ENCODE measurements at regions not wholly inside any gene's neighbourhood (a gene's known extent, or its start where the extent isn't known, plus 50 kb on each side); places are given as distances from the start of the nearest gene placed in this dataset.

- no peak overlapping the region for H3K4me2 ChIP-seq (ENCODE audit: insufficient read depth, low read length)
- POLR2A ChIA-PET: no interaction called here
- dilution Hi-C loops (cut with MboI; ENCODE audit: extremely low pct_ligation_motif_present, low sequenced_read_pairs): no loop called here
- TF ChIP-seq, protein P1, sequence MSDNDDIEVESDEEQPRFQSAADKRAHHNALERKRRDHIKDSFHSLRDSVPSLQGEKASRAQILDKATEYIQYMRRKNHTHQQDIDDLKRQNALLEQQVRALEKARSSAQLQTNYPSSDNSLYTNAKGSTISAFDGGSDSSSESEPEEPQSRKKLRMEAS (IDR thresholded peaks at IDR 0.05; ENCODE audit: insufficient read depth, insufficient read length): no peak
- TF ChIP-seq JUN (IDR thresholded peaks at IDR 0.05; ENCODE audit: borderline replicate concordance, insufficient read depth, insufficient read length, low read depth) (no peak), EZH2 (IDR thresholded peaks at IDR 0.05; ENCODE audit: borderline replicate concordance, low read depth, low read length, severe bottlenecking) (no peak), GATA2 (IDR thresholded peaks at IDR 0.05; ENCODE audit: insufficient read depth, insufficient read length, low read depth, low read length) (no peak)
- TF ChIP-seq, protein P2, sequence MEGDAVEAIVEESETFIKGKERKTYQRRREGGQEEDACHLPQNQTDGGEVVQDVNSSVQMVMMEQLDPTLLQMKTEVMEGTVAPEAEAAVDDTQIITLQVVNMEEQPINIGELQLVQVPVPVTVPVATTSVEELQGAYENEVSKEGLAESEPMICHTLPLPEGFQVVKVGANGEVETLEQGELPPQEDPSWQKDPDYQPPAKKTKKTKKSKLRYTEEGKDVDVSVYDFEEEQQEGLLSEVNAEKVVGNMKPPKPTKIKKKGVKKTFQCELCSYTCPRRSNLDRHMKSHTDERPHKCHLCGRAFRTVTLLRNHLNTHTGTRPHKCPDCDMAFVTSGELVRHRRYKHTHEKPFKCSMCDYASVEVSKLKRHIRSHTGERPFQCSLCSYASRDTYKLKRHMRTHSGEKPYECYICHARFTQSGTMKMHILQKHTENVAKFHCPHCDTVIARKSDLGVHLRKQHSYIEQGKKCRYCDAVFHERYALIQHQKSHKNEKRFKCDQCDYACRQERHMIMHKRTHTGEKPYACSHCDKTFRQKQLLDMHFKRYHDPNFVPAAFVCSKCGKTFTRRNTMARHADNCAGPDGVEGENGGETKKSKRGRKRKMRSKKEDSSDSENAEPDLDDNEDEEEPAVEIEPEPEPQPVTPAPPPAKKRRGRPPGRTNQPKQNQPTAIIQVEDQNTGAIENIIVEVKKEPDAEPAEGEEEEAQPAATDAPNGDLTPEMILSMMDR (IDR thresholded peaks at IDR 0.05; ENCODE audit: extremely low read depth in 1 of 2, insufficient read depth in 1 of 2, low read depth in 1 of 2, low read length in 2 of 2): no peak
- H3K9ac ChIP-seq (replicated peaks; ENCODE audit: extremely low read depth, insufficient read depth, low read length): no peak overlapping the region
- no TSS peak for BruUV-seq (replicated peaks)
- no peaks in the 10 kb centered on the region for H3K9me1 ChIP-seq (replicated peaks; ENCODE audit: control insufficient read depth, extremely low read depth, insufficient read depth, low read length)
- no peak overlapping the region for H3K4me3 ChIP-seq (replicated peaks in 1 of 3; ENCODE audit: insufficient read depth in 1 of 3, low read depth in 1 of 3, low read length in 3 of 3)
- DNase-seq (ENCODE audit: low read depth, low spot score) (no peak), FAIRE-seq (no peak)
- H3K27ac ChIP-seq (ENCODE audit: insufficient read depth, low read depth, low read length): no peak overlapping the region
- H3K4me1 ChIP-seq (ENCODE audit: control insufficient read depth, extremely low read depth, insufficient read depth, low read length): no peaks in the 10 kb centered on the region
- CTCF ChIA-PET: no interaction called here
- no peaks in the 10 kb centered on the region for H3K79me2 ChIP-seq (ENCODE audit: control insufficient read depth, insufficient read depth, low read length)
- H3K9me3 ChIP-seq (replicated peaks; ENCODE audit: control insufficient read depth, insufficient read depth, low read length): no peaks in the 10 kb centered on the region
- no peaks in the 10 kb centered on the region for H4K20me1 ChIP-seq (replicated peaks; ENCODE audit: control insufficient read depth, extremely low read depth, insufficient read depth, low read length)
- no peaks in the 10 kb centered on the region for H3K27me3 ChIP-seq (ENCODE audit: control insufficient read depth in 2 of 2, insufficient read depth in 2 of 2, low read length in 2 of 2)
- intact Hi-C loops (cut with micrococcal nuclease): no loop called here
- no peaks in the 10 kb centered on the region for H3K36me3 ChIP-seq (ENCODE audit: control insufficient read depth in 2 of 2, extremely low read depth in 1 of 2, insufficient read depth in 2 of 2, low read length in 2 of 2)
- no peak overlapping the region for H2AFZ ChIP-seq (ENCODE audit: low read depth, low read length)
These were observed 96.5 kb upstream of the PALM2AKAP2 start for GRCh38 chr9:109683521-109683920.

GRCh38 chr9:109689701-109690100 is 90.3 kb upstream of the PALM2AKAP2 start:
- dilution Hi-C loops (cut with MboI; ENCODE audit: extremely low pct_ligation_motif_present, low sequenced_read_pairs): no loop called here

More at GRCh38 chr9:109689701-109690100, 90.3 kb upstream of the PALM2AKAP2 start:
- Histone ChIP-seq H3K4me3 (replicated peaks in 1 of 3; ENCODE audit: insufficient read depth in 1 of 3, low read depth in 1 of 3, low read length in 3 of 3) (no peak overlapping the region), H3K4me2 (ENCODE audit: insufficient read depth, low read length) (no peak overlapping the region), H3K27ac (ENCODE audit: insufficient read depth, low read depth, low read length) (no peak overlapping the region), H3K36me3 (ENCODE audit: control insufficient read depth in 2 of 2, extremely low read depth in 1 of 2, insufficient read depth in 2 of 2, low read length in 2 of 2) (no peaks in the 10 kb centered on the region), H3K9me1 (replicated peaks; ENCODE audit: control insufficient read depth, extremely low read depth, insufficient read depth, low read length) (no peaks in the 10 kb centered on the region), H3K79me2 (ENCODE audit: control insufficient read depth, insufficient read depth, low read length) (no peaks in the 10 kb centered on the region), H3K9me3 (replicated peaks; ENCODE audit: control insufficient read depth, insufficient read depth, low read length) (no peaks in the 10 kb centered on the region), H3K27me3 (ENCODE audit: control insufficient read depth in 2 of 2, insufficient read depth in 2 of 2, low read length in 2 of 2) (no peaks in the 10 kb centered on the region), H3K9ac (replicated peaks; ENCODE audit: extremely low read depth, insufficient read depth, low read length) (no peak overlapping the region), H2AFZ (ENCODE audit: low read depth, low read length) (no peak overlapping the region), H3K4me1 (ENCODE audit: control insufficient read depth, extremely low read depth, insufficient read depth, low read length) (no peaks in the 10 kb centered on the region), H4K20me1 (replicated peaks; ENCODE audit: control insufficient read depth, extremely low read depth, insufficient read depth, low read length) (no peaks in the 10 kb centered on the region)
- FAIRE-seq (no peak), DNase-seq (ENCODE audit: low read depth, low spot score) (no peak)
- no TSS peak for BruUV-seq (replicated peaks)
- TF ChIP-seq, protein P1 (IDR thresholded peaks at IDR 0.05; ENCODE audit: insufficient read depth, insufficient read length): no peak
- TF ChIP-seq EZH2 (IDR thresholded peaks at IDR 0.05; ENCODE audit: borderline replicate concordance, low read depth, low read length, severe bottlenecking): no peak
- TF ChIP-seq POLR2A (IDR thresholded peaks at IDR 0.05; ENCODE audit: low read depth, low read length): no peak
- no peak for TF ChIP-seq FOS (IDR thresholded peaks at IDR 0.05; ENCODE audit: borderline replicate concordance, insufficient read depth, low read length)
- no peak for TF ChIP-seq MYC (IDR thresholded peaks at IDR 0.05; ENCODE audit: low read depth, low read length)
- no peak for TF ChIP-seq JUN (IDR thresholded peaks at IDR 0.05; ENCODE audit: borderline replicate concordance, insufficient read depth, insufficient read length, low read depth)
- TF ChIP-seq GATA2 (IDR thresholded peaks at IDR 0.05; ENCODE audit: insufficient read depth, insufficient read length, low read depth, low read length): no peak
- TF ChIP-seq, protein P2 (IDR thresholded peaks at IDR 0.05; ENCODE audit: extremely low read depth in 1 of 2, insufficient read depth in 1 of 2, low read depth in 1 of 2, low read length in 2 of 2): no peak
- no peak for TF ChIP-seq POLR2AphosphoS5 (IDR thresholded peaks at IDR 0.05; ENCODE audit: insufficient read depth, low read depth, low read length)
- intact Hi-C loops (cut with micrococcal nuclease): no loop called here
- ChIA-PET POLR2A (interaction anchor here (0.6 kb wide), 1 partner anchor 217 kb away, joined by 3 read pairs; no protein-coding TSS in a partner anchor), CTCF (interaction anchor here (0.6 kb wide), 1 partner anchor 258 kb away, joined by 4 read pairs; no protein-coding TSS in a partner anchor)

All from endothelial cell of umbilical vein (primary cell).